SK-N-SH (cell line): ENCODE measurements at regions not wholly inside any gene's neighbourhood (a gene's known extent, or its start where the extent isn't known, plus 50 kb on each side); places are given as distances from the start of the nearest gene placed in this dataset.

Experiments
- CTCF ChIA-PET: fragments of 300-600, 350-600 bp; formaldehyde crosslinking; extraction: SDS; loops from one replicate; lab custom pipeline; 2021; lab: Yijun Ruan, JAX
- POLR2A ChIA-PET: fragments of 350-600 bp; sonication (Branson Sonifier 250); formaldehyde crosslinking; extraction: SDS; loops from one replicate; lab custom pipeline; 2020; ENCODE audit warnings: antibody characterized with exemption, inconsistent platforms; lab: Yijun Ruan, JAX
- DNase-seq: peaks from one replicate; pipeline ENCODE4 v3.0.0; 2012
- H2AFZ ChIP-seq: fragments of 200-600 bp; sonication (generic); 2 replicates; pipeline ENCODE4 v1.8.1; 2016; ENCODE audit warnings: antibody characterized with exemption, mild to moderate bottlenecking, low read depth
- H3F3A ChIP-seq: fragments of 200-600 bp; sonication (generic); replicated peaks from 2 replicates; pipeline ENCODE3; 2016; ENCODE audit warnings: antibody characterized with exemption, mild to moderate bottlenecking; ENCODE audit not compliant: insufficient read depth
- H3K27ac ChIP-seq, 2 experiments: fragments of 200-500 bp in 1 of 2; fragments of 200-600 bp in 1 of 2; sonication (Bioruptor generic) in 1 of 2; sonication (generic), shearing (Covaris generic) in 1 of 2; 2 replicates each; pipeline versions ENCODE4 v1.5.1 to v1.6.1; 2014 to 2016; ENCODE audit warnings: low read depth in 2 of 2, inconsistent platforms in 1 of 2, low read length in 1 of 2, mild to moderate bottlenecking in 1 of 2, mixed read lengths in 1 of 2
- H3K27me3 ChIP-seq: fragments of 200-600 bp; sonication (generic), shearing (Covaris generic); 2 replicates; pipeline ENCODE4 v1.6.1; 2016; ENCODE audit warnings: mixed run types; ENCODE audit not compliant: insufficient read depth
- H3K36me3 ChIP-seq, 2 experiments: fragments of 200-500 bp in 1 of 2; fragments of 200-600 bp in 1 of 2; sonication (Bioruptor generic) in 1 of 2; sonication (generic) in 1 of 2; replicated peaks in 1 of 2; 2 replicates each; pipeline versions ENCODE3 to v1.5.1; 2014 to 2016; ENCODE audit warnings: low read length in 1 of 2, mild to moderate bottlenecking in 1 of 2; ENCODE audit not compliant: insufficient read depth in 2 of 2, control insufficient read depth in 1 of 2
- H3K4me1 ChIP-seq, 2 experiments: fragments of 200-500 bp in 1 of 2; fragments of 200-600 bp in 1 of 2; sonication (Bioruptor generic) in 1 of 2; sonication (generic), shearing (Covaris generic) in 1 of 2; 2 replicates each; pipeline versions ENCODE4 v1.5.1 to v1.6.1; 2014 to 2016; ENCODE audit warnings: low read depth in 1 of 2, low read length in 1 of 2, mixed run types in 1 of 2; ENCODE audit not compliant: insufficient read depth in 2 of 2, control insufficient read depth in 1 of 2
- H3K4me2 ChIP-seq: fragments of 200-600 bp; sonication (generic), shearing (Covaris generic); 2 replicates; pipeline ENCODE4 v1.6.1; 2017; ENCODE audit warnings: mixed run types
- H3K4me3 ChIP-seq, 2 experiments: fragments of 200-500 bp in 1 of 2; fragments of 200-600 bp in 1 of 2; sonication (Bioruptor generic) in 1 of 2; sonication (generic), shearing (Covaris generic) in 1 of 2; 2 replicates each; pipeline versions ENCODE4 v1.5.1 to v1.8.1; 2014 to 2016; ENCODE audit warnings: low read depth in 2 of 2, inconsistent platforms in 1 of 2, low read length in 1 of 2, mild to moderate bottlenecking in 1 of 2, mixed read lengths in 1 of 2, moderate library complexity in 1 of 2
- H3K79me2 ChIP-seq: fragments of 200-600 bp; sonication (generic); 2 replicates; pipeline ENCODE4 v1.8.1; 2017; ENCODE audit warnings: mild to moderate bottlenecking; ENCODE audit not compliant: insufficient read depth
- H3K9ac ChIP-seq: fragments of 200-600 bp; sonication (generic); 2 replicates; pipeline ENCODE4 v1.6.1; 2017; ENCODE audit warnings: mixed run types
- H3K9me2 ChIP-seq: fragments of 200-600 bp; sonication (generic); 2 replicates; pipeline ENCODE4 v1.6.1; 2017; ENCODE audit warnings: mixed run types
- H3K9me3 ChIP-seq: fragments of 200-600 bp; sonication (generic); 2 replicates; pipeline ENCODE4 v1.6.1; 2017; ENCODE audit warnings: mixed run types, mild to moderate bottlenecking, moderate library complexity
- H4K20me1 ChIP-seq: fragments of 200-600 bp; sonication (generic); 2 replicates; pipeline ENCODE4 v1.6.1; 2017; ENCODE audit warnings: mild to moderate bottlenecking, mixed run types; ENCODE audit not compliant: insufficient read depth
- ELF1 ChIP-seq: IDR thresholded peaks from 2 replicates; pipeline ENCODE4 v1.4.0; 2012
- EP300 ChIP-seq, 2 experiments: IDR thresholded peaks; 2 replicates each; pipeline versions ENCODE4 v1.4.0 to v1.6.1; 2012; ENCODE audit warnings: borderline replicate concordance in 1 of 2, low read depth in 1 of 2, low read length in 1 of 2
- GABPA ChIP-seq: IDR thresholded peaks from 2 replicates; pipeline ENCODE4 v1.4.0; 2012; ENCODE audit warnings: low read depth, mild to moderate bottlenecking
- GATA2 ChIP-seq: sonication (generic); formaldehyde crosslinking; IDR thresholded peaks from 2 replicates; pipeline ENCODE4 v1.5.0; 2020; ENCODE audit warnings: mild to moderate bottlenecking, missing genetic modification reagents
- NFIC ChIP-seq: IDR thresholded peaks from 2 replicates; pipeline ENCODE4 v1.4.0; 2012; ENCODE audit warnings: borderline replicate concordance
- POLR2AphosphoS5 ChIP-seq: IDR thresholded peaks from 2 replicates; pipeline ENCODE4 v1.6.1; 2012; ENCODE audit warnings: low read depth, low read length
- RFX5 ChIP-seq: IDR thresholded peaks from 2 replicates; pipeline ENCODE4 v1.6.1; 2012; ENCODE audit warnings: mild to moderate bottlenecking, improper control_type of control experiment, low read length
- SIN3A ChIP-seq: IDR thresholded peaks from 2 replicates; pipeline ENCODE4 v1.6.1; 2012; ENCODE audit warnings: low read depth, mild to moderate bottlenecking, low read length, moderate library complexity, borderline replicate concordance
- SMC3 ChIP-seq: IDR thresholded peaks from 2 replicates; pipeline ENCODE4 v1.6.1; 2012; ENCODE audit warnings: low read depth, low read length, improper control_type of control experiment
- YY1 ChIP-seq: IDR thresholded peaks from 2 replicates; pipeline ENCODE4 v1.4.0; 2012; ENCODE audit warnings: low read depth, mild to moderate bottlenecking
- WGBS: methylation state at CpG from one replicate; pipeline ENCODE4 v1.1.6; 2017; ENCODE audit warnings: low lambda C conversion rate; 5-methylcytosine and 5-hydroxymethylcytosine counted together
- TF ChIP-seq, protein P1 (sequence below): IDR thresholded peaks from 2 replicates; pipeline ENCODE4 v1.6.1; 2012; ENCODE audit warnings: mild to moderate bottlenecking, low read depth, low read length, moderate library complexity
- TF ChIP-seq, protein P2 (sequence below): IDR thresholded peaks from 2 replicates; pipeline ENCODE4; 2012
- TF ChIP-seq, protein P3 (sequence below): IDR thresholded peaks from 2 replicates; pipeline ENCODE4 v1.4.0; 2012; ENCODE audit warnings: low read depth, borderline replicate concordance
- TF ChIP-seq, protein P4 (sequence below): fragments of 200-600 bp; sonication (generic); IDR thresholded peaks from 2 replicates; pipeline ENCODE4 v1.6.1; 2017; ENCODE audit warnings: antibody characterized with exemption, mild to moderate bottlenecking, moderate library complexity

DNA sequence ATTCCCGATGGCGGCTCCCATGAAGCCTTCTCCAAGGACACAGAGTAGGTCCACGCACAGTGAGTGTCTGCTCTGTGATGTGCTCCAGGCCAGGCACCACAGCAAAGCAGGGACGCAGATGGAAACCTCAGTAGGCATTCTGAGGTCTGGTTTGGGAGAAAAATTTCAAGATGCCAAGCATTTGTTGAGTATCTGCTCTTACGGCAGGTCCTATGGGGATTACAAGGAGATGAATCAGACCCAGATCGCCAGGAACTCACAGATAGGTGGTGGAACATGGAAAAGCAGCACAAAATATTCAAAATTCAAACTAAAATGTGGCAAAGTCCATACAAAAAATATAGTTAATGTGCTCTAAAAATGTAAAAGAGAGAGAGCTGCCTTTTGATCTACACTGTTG lies 684.9 kb upstream of the TMEM132C start:
- Histone ChIP-seq H3K4me1 (no peaks in the 10 kb centered on the region), H3K4me2 (no peak overlapping the region), H4K20me1 (no peaks in the 10 kb centered on the region), H3K9ac (no peak overlapping the region), H3K79me2 (no peaks in the 10 kb centered on the region), H3K27me3 (no peaks in the 10 kb centered on the region), H2AFZ (no peak overlapping the region), H3K9me2 (no peaks in the 10 kb centered on the region), H3K4me3 (no peak overlapping the region), H3K27ac (no peak overlapping the region), H3K36me3 (no peaks in the 10 kb centered on the region)
- DNase-seq: no peak
- CTCF ChIA-PET: no interaction called here
- TF ChIP-seq POLR2AphosphoS5 (no peak), SIN3A (no peak), ELF1 (no peak), GABPA (no peak), GATA2 (CRISPR knock-in tag) (no peak), RFX5 (no peak), NFIC (no peak), YY1 (no peak), SMC3 (no peak), EP300 (IDR thresholded peaks at IDR 0.05; ENCODE audit: borderline replicate concordance in 1 of 2, low read depth in 1 of 2, low read length in 1 of 2) (no peak)
- TF ChIP-seq, protein P1, sequence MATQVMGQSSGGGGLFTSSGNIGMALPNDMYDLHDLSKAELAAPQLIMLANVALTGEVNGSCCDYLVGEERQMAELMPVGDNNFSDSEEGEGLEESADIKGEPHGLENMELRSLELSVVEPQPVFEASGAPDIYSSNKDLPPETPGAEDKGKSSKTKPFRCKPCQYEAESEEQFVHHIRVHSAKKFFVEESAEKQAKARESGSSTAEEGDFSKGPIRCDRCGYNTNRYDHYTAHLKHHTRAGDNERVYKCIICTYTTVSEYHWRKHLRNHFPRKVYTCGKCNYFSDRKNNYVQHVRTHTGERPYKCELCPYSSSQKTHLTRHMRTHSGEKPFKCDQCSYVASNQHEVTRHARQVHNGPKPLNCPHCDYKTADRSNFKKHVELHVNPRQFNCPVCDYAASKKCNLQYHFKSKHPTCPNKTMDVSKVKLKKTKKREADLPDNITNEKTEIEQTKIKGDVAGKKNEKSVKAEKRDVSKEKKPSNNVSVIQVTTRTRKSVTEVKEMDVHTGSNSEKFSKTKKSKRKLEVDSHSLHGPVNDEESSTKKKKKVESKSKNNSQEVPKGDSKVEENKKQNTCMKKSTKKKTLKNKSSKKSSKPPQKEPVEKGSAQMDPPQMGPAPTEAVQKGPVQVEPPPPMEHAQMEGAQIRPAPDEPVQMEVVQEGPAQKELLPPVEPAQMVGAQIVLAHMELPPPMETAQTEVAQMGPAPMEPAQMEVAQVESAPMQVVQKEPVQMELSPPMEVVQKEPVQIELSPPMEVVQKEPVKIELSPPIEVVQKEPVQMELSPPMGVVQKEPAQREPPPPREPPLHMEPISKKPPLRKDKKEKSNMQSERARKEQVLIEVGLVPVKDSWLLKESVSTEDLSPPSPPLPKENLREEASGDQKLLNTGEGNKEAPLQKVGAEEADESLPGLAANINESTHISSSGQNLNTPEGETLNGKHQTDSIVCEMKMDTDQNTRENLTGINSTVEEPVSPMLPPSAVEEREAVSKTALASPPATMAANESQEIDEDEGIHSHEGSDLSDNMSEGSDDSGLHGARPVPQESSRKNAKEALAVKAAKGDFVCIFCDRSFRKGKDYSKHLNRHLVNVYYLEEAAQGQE: no peak
- TF ChIP-seq, protein P2, sequence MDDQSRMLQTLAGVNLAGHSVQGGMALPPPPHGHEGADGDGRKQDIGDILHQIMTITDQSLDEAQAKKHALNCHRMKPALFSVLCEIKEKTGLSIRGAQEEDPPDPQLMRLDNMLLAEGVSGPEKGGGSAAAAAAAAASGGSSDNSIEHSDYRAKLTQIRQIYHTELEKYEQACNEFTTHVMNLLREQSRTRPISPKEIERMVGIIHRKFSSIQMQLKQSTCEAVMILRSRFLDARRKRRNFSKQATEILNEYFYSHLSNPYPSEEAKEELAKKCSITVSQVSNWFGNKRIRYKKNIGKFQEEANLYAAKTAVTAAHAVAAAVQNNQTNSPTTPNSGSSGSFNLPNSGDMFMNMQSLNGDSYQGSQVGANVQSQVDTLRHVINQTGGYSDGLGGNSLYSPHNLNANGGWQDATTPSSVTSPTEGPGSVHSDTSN: no peak
- TF ChIP-seq, protein P3, sequence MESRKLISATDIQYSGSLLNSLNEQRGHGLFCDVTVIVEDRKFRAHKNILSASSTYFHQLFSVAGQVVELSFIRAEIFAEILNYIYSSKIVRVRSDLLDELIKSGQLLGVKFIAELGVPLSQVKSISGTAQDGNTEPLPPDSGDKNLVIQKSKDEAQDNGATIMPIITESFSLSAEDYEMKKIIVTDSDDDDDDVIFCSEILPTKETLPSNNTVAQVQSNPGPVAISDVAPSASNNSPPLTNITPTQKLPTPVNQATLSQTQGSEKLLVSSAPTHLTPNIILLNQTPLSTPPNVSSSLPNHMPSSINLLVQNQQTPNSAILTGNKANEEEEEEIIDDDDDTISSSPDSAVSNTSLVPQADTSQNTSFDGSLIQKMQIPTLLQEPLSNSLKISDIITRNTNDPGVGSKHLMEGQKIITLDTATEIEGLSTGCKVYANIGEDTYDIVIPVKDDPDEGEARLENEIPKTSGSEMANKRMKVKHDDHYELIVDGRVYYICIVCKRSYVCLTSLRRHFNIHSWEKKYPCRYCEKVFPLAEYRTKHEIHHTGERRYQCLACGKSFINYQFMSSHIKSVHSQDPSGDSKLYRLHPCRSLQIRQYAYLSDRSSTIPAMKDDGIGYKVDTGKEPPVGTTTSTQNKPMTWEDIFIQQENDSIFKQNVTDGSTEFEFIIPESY: no peak
- TF ChIP-seq, protein P4, sequence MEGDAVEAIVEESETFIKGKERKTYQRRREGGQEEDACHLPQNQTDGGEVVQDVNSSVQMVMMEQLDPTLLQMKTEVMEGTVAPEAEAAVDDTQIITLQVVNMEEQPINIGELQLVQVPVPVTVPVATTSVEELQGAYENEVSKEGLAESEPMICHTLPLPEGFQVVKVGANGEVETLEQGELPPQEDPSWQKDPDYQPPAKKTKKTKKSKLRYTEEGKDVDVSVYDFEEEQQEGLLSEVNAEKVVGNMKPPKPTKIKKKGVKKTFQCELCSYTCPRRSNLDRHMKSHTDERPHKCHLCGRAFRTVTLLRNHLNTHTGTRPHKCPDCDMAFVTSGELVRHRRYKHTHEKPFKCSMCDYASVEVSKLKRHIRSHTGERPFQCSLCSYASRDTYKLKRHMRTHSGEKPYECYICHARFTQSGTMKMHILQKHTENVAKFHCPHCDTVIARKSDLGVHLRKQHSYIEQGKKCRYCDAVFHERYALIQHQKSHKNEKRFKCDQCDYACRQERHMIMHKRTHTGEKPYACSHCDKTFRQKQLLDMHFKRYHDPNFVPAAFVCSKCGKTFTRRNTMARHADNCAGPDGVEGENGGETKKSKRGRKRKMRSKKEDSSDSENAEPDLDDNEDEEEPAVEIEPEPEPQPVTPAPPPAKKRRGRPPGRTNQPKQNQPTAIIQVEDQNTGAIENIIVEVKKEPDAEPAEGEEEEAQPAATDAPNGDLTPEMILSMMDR: no peak
- TF ChIP-seq, all 33 proteins: peak for 0
- Histone ChIP-seq H3K9me3 (peaks cover 10% of the 10 kb centered on the region; the same call in 1 of the 2 replicates), H3F3A (no peaks in the 10 kb centered on the region)
- WGBS: 44% methylated on average over 6 of the region's 6 CpGs
- POLR2A ChIA-PET: no interaction called here
